ENCODE measurements at regions not wholly inside any gene's neighbourhood (a gene's known extent, or its start where the extent isn't known, plus 50 kb on each side); places are given as distances from the start of the nearest gene placed in this dataset.

- Histone ChIP-seq H3K9me3 (ENCODE audit: insufficient read depth, low read depth, low read length) (no peaks in the 10 kb centered on the region), H3K9me2 (replicated peaks; ENCODE audit: low read depth, low read length) (no peaks in the 10 kb centered on the region), H3K4me2 (ENCODE audit: low read depth, low read length, poor library complexity, severe bottlenecking) (no peak overlapping the region), H3K4me3 (ENCODE audit: low read length, poor library complexity, severe bottlenecking) (no peak overlapping the region), H3F3A (ENCODE audit: low read depth) (no peaks in the 10 kb centered on the region), H3K36me3 (ENCODE audit: insufficient read depth, low read length) (no peaks in the 10 kb centered on the region), H3K9ac (ENCODE audit: low read depth, low read length, poor library complexity, severe bottlenecking) (no peak overlapping the region), H3K79me2 (ENCODE audit: insufficient read depth, low read length) (no peaks in the 10 kb centered on the region), H4K20me1 (ENCODE audit: insufficient read depth, low read length, poor library complexity, severe bottlenecking) (no peaks in the 10 kb centered on the region), H3K4me1 (ENCODE audit: insufficient read depth, low read length, poor library complexity, severe bottlenecking) (no peaks in the 10 kb centered on the region), H2AFZ (ENCODE audit: low read length) (no peak overlapping the region), H3K27me3 (ENCODE audit: insufficient read depth, low read length, poor library complexity, severe bottlenecking) (no peaks in the 10 kb centered on the region)
- no peak for TF ChIP-seq EZH2phosphoT487 (IDR thresholded peaks at IDR 0.05; ENCODE audit: borderline replicate concordance)
- TF ChIP-seq CTCF (conservative IDR thresholded peaks at IDR 0.05; ENCODE audit: low read length): no peak
These were observed 410.3 kb downstream of the BRD1 start for GRCh38 chr22:49417326-49417725.

- H3K9me3 ChIP-seq (ENCODE audit: insufficient read depth, low read depth, low read length): no peaks in the 10 kb centered on the region
- no peak for TF ChIP-seq CTCF (conservative IDR thresholded peaks at IDR 0.05; ENCODE audit: low read length)
- TF ChIP-seq EZH2phosphoT487 (IDR thresholded peaks at IDR 0.05; ENCODE audit: borderline replicate concordance): no peak
These were observed 412.3 kb downstream of the BRD1 start for GRCh38 chr22:49415151-49415951.

GRCh38 chr22:49413551-49413950 is 414.1 kb downstream of the BRD1 start:
- Histone ChIP-seq H3K9ac (ENCODE audit: low read depth, low read length, poor library complexity, severe bottlenecking) (no peak overlapping the region), H3K9me3 (ENCODE audit: insufficient read depth, low read depth, low read length) (no peaks in the 10 kb centered on the region; the same call in 1 of the 2 replicates), H3K4me2 (ENCODE audit: low read depth, low read length, poor library complexity, severe bottlenecking) (no peak overlapping the region), H3K9me2 (replicated peaks; ENCODE audit: low read depth, low read length) (no peaks in the 10 kb centered on the region), H3K79me2 (ENCODE audit: insufficient read depth, low read length) (no peaks in the 10 kb centered on the region), H3K4me1 (ENCODE audit: insufficient read depth, low read length, poor library complexity, severe bottlenecking) (no peaks in the 10 kb centered on the region), H3K4me3 (ENCODE audit: low read length, poor library complexity, severe bottlenecking) (no peak overlapping the region), H2AFZ (ENCODE audit: low read length) (no peak overlapping the region), H3K36me3 (ENCODE audit: insufficient read depth, low read length) (no peaks in the 10 kb centered on the region), H4K20me1 (ENCODE audit: insufficient read depth, low read length, poor library complexity, severe bottlenecking) (no peaks in the 10 kb centered on the region), H3K27me3 (ENCODE audit: insufficient read depth, low read length, poor library complexity, severe bottlenecking) (no peaks in the 10 kb centered on the region), H3F3A (ENCODE audit: low read depth) (no peaks in the 10 kb centered on the region)
- TF ChIP-seq CTCF (conservative IDR thresholded peaks at IDR 0.05; ENCODE audit: low read length): no peak
- TF ChIP-seq EZH2phosphoT487 (IDR thresholded peaks at IDR 0.05; ENCODE audit: borderline replicate concordance): no peak

More at GRCh38 chr22:49415151-49415951, 412.3 kb downstream of the BRD1 start:
- Histone ChIP-seq H3K79me2 (ENCODE audit: insufficient read depth, low read length) (no peaks in the 10 kb centered on the region), H3K27me3 (ENCODE audit: insufficient read depth, low read length, poor library complexity, severe bottlenecking) (no peaks in the 10 kb centered on the region), H2AFZ (ENCODE audit: low read length) (no peak overlapping the region), H3K4me2 (ENCODE audit: low read depth, low read length, poor library complexity, severe bottlenecking) (no peak overlapping the region), H3K9me2 (replicated peaks; ENCODE audit: low read depth, low read length) (no peaks in the 10 kb centered on the region), H3K4me3 (ENCODE audit: low read length, poor library complexity, severe bottlenecking) (no peak overlapping the region), H3K4me1 (ENCODE audit: insufficient read depth, low read length, poor library complexity, severe bottlenecking) (no peaks in the 10 kb centered on the region), H3K36me3 (ENCODE audit: insufficient read depth, low read length) (no peaks in the 10 kb centered on the region), H4K20me1 (ENCODE audit: insufficient read depth, low read length, poor library complexity, severe bottlenecking) (no peaks in the 10 kb centered on the region), H3F3A (ENCODE audit: low read depth) (no peaks in the 10 kb centered on the region), H3K9ac (ENCODE audit: low read depth, low read length, poor library complexity, severe bottlenecking) (no peak overlapping the region)
